Smooth muscle cell (in vitro differentiated cells): ENCODE measurements at regions not wholly inside any gene's neighbourhood (a gene's known extent, or its start where the extent isn't known, plus 50 kb on each side); places are given as distances from the start of the nearest gene placed in this dataset.
"Not testable (repeated sequence)": the region's sequence is repeated elsewhere in the genome, so short reads cannot be mapped to it uniquely, and the experiment has no call there.

Source experiments
- DNase-seq: peaks from one replicate; lab custom pipeline; 2025; ENCODE audit not compliant: unreplicated experiment; lab: John Stamatoyannopoulos, UW
- H2AFZ ChIP-seq: fragments of 200-600 bp; sonication (generic); 2 replicates; pipeline ENCODE4 v1.6.0; 2016; ENCODE audit warnings: antibody characterized with exemption, low read depth, mild to moderate bottlenecking
- H3F3A ChIP-seq: fragments of 200-600 bp; sonication (generic); 2 replicates; pipeline ENCODE4 v1.6.0; 2017; ENCODE audit warnings: antibody characterized with exemption, low read depth
- H3K27ac ChIP-seq: fragments of 200-600 bp; sonication (generic); 2 replicates; pipeline ENCODE4 v1.5.1; 2016; ENCODE audit warnings: low read depth, mild to moderate bottlenecking
- H3K27me3 ChIP-seq: fragments of 200-600 bp; sonication (generic); 2 replicates; pipeline ENCODE4 v1.6.1; 2016; ENCODE audit warnings: low read depth, mild to moderate bottlenecking
- H3K36me3 ChIP-seq: fragments of 200-600 bp; sonication (generic); 2 replicates; pipeline ENCODE4 v1.5.1; 2016; ENCODE audit warnings: low read depth
- H3K4me1 ChIP-seq: fragments of 200-600 bp; sonication (generic); 2 replicates; pipeline ENCODE4 v1.5.1; 2016; ENCODE audit warnings: low read depth
- H3K4me2 ChIP-seq: fragments of 200-600 bp; sonication (generic); 2 replicates; pipeline ENCODE4 v1.6.0; 2016; ENCODE audit warnings: mild to moderate bottlenecking
- H3K4me3 ChIP-seq: fragments of 200-600 bp; sonication (generic); 2 replicates; pipeline ENCODE4 v1.5.1; 2016; ENCODE audit warnings: mild to moderate bottlenecking
- H3K79me2 ChIP-seq: fragments of 200-600 bp; sonication (generic); 2 replicates; pipeline ENCODE4 v1.6.0; 2016; ENCODE audit warnings: low read depth, mild to moderate bottlenecking
- H3K9ac ChIP-seq: fragments of 200-600 bp; sonication (generic); 2 replicates; pipeline ENCODE4 v1.6.0; 2016; ENCODE audit warnings: low read depth
- H3K9me3 ChIP-seq: fragments of 200-600 bp; sonication (generic); replicated peaks from 2 replicates; pipeline ENCODE4 v1.5.1; 2016; ENCODE audit warnings: low read depth
- H4K20me1 ChIP-seq: fragments of 200-600 bp; sonication (generic); 2 replicates; pipeline ENCODE4 v1.6.0; 2016; ENCODE audit warnings: low read depth
- CTCF ChIP-seq: fragments of 200-600 bp; sonication (generic); IDR thresholded peaks from 2 replicates; pipeline ENCODE4 v1.5.1; 2017; ENCODE audit warnings: borderline replicate concordance, mild to moderate bottlenecking, antibody characterized with exemption; ENCODE audit not compliant: insufficient read depth, poor library complexity, severe bottlenecking
- WGBS: methylation state at CpG from one replicate; pipeline ENCODE4 v1.1.7; 2016; ENCODE audit warnings: low lambda C conversion rate; 5-methylcytosine and 5-hydroxymethylcytosine counted together

GRCh38 chr18:29853126-29853525 lies 1189.4 kb downstream of the DSC3 start:
- Histone ChIP-seq H3K9me3 (no peaks in the 10 kb centered on the region), H3K4me1 (no peaks in the 10 kb centered on the region), H2AFZ (no peak overlapping the region), H3K4me3 (no peak overlapping the region), H3F3A (no peaks in the 10 kb centered on the region), H3K27me3 (no peaks in the 10 kb centered on the region), H3K36me3 (no peaks in the 10 kb centered on the region), H3K27ac (no peak overlapping the region), H4K20me1 (no peaks in the 10 kb centered on the region), H3K4me2 (no peak overlapping the region), H3K79me2 (no peaks in the 10 kb centered on the region), H3K9ac (no peak overlapping the region)
- TF ChIP-seq CTCF: no peak
- DNase-seq: no peak

DNA sequence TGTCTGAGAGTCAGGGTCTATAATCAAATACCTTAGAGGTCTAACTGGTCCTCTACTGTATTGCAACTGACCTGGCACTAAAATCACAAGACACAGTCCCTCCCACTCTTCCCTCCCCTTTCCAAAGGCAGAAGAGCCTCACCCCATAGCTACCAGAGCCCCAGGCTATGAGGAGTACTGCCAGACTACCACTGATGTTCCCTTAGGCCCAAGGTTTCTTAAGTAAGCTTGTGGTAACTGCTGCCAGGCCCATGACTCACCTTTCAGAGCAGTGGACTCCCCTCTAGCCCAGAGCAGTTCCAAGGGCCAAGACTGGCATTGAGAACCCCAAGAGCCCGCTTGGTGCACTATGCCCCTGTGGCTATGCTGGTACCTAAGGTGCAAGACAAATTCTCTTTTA lies 1193.4 kb downstream of the DSC3 start:
- no peak for TF ChIP-seq CTCF
- no peak overlapping the region for H3K9ac ChIP-seq
- no peak for DNase-seq
- H3K27ac ChIP-seq: no peak overlapping the region
- H2AFZ ChIP-seq: no peak overlapping the region
- H3K4me3 ChIP-seq: no peak overlapping the region
- no peaks in the 10 kb centered on the region for H4K20me1 ChIP-seq
- H3K27me3 ChIP-seq: no peaks in the 10 kb centered on the region
- no peaks in the 10 kb centered on the region for H3K4me1 ChIP-seq
- no peaks in the 10 kb centered on the region for H3K9me3 ChIP-seq
- no peak overlapping the region for H3K4me2 ChIP-seq
- no peaks in the 10 kb centered on the region for H3K36me3 ChIP-seq
- H3F3A ChIP-seq: no peaks in the 10 kb centered on the region
- no peaks in the 10 kb centered on the region for H3K79me2 ChIP-seq
- 100% methylated on average over 1 of the region's 1 CpG for WGBS

DNA sequence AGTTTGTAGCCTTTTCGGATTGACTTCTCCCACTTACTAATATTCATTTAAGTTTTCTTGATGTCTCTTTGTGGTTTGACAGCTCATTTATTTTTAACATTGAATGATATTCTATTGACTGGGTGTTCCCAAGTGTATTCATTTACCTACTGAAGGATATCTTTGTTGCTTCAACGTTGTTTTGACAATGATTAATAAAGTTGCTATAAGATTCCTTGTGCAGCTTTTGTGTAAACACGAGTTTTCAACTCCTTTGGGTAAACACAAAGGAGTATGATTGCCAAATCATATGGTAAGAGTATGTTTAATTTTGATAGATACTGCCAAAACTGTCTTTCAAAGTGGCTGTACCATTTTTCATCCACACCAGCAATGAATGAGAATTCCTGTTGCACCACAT lies 1200.9 kb downstream of the DSC3 start:
- H3K4me3 ChIP-seq: no peak overlapping the region
- 74% methylated on average over 3 of the region's 3 CpGs for WGBS
- no peaks in the 10 kb centered on the region for H3K27me3 ChIP-seq
- H2AFZ ChIP-seq: no peak overlapping the region
- no peaks in the 10 kb centered on the region for H3F3A ChIP-seq
- no peak overlapping the region for H3K9ac ChIP-seq
- no peak overlapping the region for H3K27ac ChIP-seq
- no peaks in the 10 kb centered on the region for H3K36me3 ChIP-seq
- no peaks in the 10 kb centered on the region for H4K20me1 ChIP-seq
- H3K9me3 ChIP-seq: no peaks in the 10 kb centered on the region
- no peak for DNase-seq
- H3K4me2 ChIP-seq: no peak overlapping the region
- no peaks in the 10 kb centered on the region for H3K4me1 ChIP-seq
- H3K79me2 ChIP-seq: no peaks in the 10 kb centered on the region
- no peak for TF ChIP-seq CTCF

GRCh38 chr18:29840089-29840488 lies 1202.5 kb downstream of the DSC3 start:
- Histone ChIP-seq H3K4me3 (no peak overlapping the region), H2AFZ (no peak overlapping the region), H3K4me1 (no peaks in the 10 kb centered on the region), H3K36me3 (no peaks in the 10 kb centered on the region), H3K4me2 (no peak overlapping the region), H3K9ac (no peak overlapping the region), H3K27ac (no peak overlapping the region), H3K27me3 (no peaks in the 10 kb centered on the region), H3K79me2 (no peaks in the 10 kb centered on the region), H3K9me3 (no peaks in the 10 kb centered on the region), H4K20me1 (no peaks in the 10 kb centered on the region), H3F3A (no peaks in the 10 kb centered on the region)
- no peak for DNase-seq
- no peak for TF ChIP-seq CTCF

DNA sequence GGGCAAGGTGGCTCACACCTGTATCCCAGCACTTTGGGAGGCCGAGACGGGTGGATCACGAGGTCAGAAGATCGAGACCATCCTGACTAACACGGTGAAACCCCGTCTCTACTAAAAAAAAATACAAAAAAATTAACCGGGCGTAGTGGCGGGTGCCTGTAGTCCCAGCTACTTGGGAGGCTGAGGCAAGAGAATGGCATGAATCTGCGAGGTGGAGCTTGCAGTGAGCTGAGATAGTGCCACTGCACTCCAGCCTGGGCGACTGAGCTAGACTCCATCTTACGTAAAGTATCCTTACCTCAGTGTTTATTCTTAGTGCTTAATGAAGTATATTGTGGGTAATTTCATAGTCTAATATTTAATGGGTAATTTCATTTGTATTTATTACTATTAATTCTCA lies 1203.6 kb downstream of the DSC3 start:
- H3K4me3 ChIP-seq, H2AFZ ChIP-seq, H4K20me1 ChIP-seq, H3K9ac ChIP-seq, H3K9me3 ChIP-seq, DNase-seq, H3K79me2 ChIP-seq, H3K27ac ChIP-seq, H3K4me1 ChIP-seq, H3K36me3 ChIP-seq, H3K27me3 ChIP-seq, H3K4me2 ChIP-seq, H3F3A ChIP-seq: not testable (repeated sequence)
- WGBS: 95% methylated on average over 12 of the region's 12 CpGs
